ENCODE measurements at regions not wholly inside any gene's neighbourhood (a gene's known extent, or its start where the extent isn't known, plus 50 kb on each side); places are given as distances from the start of the nearest gene placed in this dataset.

DNA sequence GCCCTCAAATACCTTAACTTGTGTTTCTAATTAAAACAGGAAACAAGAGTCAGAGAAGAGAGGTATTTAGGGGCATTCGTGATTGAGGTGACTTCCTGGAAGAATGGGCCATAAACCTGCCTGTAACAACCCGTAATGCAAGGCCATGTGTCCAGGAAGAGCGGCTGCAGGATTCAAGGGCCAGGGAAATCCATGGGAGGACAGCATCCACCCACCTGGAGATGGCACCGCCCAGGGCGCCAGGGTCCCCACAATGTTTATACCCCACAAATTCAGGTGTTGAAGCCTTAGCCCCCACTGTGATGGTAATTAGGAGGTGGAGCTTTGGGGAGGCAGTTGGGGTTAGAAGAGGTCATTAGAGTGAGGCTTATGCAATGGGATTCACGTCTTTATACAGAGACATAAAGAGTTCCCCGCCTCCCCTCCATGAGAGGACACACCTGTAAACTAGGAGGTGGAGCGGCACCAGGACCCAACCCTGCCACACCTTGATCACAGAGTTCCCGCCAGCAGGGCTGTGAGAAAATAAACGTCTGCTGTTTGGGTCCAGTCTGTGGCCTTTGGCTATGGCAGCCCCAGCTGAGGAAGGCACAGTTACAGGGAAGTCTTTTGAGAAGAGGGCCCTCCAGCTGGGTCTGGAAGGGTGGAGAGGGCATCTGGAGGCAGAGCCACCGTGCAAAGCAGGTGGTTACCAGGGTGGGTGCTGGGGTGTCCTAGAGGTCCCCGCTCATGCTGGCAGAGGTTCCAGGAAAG, 1394.3 kb downstream of the TBC1D22A start:
- no peak for DNase-seq (ENCODE audit: extremely low read depth, low read depth)
- TF ChIP-seq, protein P1, sequence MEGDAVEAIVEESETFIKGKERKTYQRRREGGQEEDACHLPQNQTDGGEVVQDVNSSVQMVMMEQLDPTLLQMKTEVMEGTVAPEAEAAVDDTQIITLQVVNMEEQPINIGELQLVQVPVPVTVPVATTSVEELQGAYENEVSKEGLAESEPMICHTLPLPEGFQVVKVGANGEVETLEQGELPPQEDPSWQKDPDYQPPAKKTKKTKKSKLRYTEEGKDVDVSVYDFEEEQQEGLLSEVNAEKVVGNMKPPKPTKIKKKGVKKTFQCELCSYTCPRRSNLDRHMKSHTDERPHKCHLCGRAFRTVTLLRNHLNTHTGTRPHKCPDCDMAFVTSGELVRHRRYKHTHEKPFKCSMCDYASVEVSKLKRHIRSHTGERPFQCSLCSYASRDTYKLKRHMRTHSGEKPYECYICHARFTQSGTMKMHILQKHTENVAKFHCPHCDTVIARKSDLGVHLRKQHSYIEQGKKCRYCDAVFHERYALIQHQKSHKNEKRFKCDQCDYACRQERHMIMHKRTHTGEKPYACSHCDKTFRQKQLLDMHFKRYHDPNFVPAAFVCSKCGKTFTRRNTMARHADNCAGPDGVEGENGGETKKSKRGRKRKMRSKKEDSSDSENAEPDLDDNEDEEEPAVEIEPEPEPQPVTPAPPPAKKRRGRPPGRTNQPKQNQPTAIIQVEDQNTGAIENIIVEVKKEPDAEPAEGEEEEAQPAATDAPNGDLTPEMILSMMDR (IDR thresholded peaks at IDR 0.05; ENCODE audit: low read depth, low read length): no peak

DNA sequence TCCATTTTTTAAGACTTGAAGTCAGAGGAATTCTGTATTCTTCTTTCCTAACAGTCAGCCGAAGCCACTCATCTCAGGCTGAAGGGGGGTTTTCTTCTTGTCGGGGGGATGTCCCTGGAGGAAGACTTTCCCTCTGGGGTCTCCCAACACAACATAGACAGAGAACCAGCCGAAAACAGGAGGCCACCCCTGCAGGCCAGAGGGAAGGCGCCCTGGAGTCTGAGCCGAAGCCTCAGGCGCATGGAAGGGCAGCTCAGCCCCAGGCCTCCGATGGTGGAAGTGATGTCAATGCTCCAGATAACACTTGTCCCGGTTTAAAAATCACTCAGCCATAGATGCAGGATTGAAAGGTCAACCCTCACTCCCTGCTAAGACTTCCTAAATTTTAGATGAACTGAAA, 1393.0 kb downstream of the TBC1D22A start:
- TF ChIP-seq, protein P1 (IDR thresholded peaks at IDR 0.05; ENCODE audit: low read depth, low read length): no peak
- DNase-seq (ENCODE audit: extremely low read depth, low read depth): no peak

DNA sequence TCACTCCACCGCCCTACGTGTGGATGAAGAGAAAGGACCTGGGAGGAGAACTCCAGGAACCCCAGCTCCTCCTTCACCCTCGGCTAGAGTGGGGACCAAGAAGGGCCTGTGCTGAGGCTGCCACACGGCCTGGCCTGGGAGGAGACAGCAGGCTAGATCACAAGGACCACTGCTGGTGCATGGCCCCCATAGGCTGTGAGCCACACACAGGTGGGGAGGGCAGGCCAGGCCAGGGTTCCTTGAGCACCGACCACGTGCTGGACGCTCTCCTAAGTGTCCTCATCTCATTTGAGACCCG, 1392.4 kb downstream of the TBC1D22A start:
- TF ChIP-seq, protein P1 (IDR thresholded peaks at IDR 0.05; ENCODE audit: low read depth, low read length): no peak

DNA sequence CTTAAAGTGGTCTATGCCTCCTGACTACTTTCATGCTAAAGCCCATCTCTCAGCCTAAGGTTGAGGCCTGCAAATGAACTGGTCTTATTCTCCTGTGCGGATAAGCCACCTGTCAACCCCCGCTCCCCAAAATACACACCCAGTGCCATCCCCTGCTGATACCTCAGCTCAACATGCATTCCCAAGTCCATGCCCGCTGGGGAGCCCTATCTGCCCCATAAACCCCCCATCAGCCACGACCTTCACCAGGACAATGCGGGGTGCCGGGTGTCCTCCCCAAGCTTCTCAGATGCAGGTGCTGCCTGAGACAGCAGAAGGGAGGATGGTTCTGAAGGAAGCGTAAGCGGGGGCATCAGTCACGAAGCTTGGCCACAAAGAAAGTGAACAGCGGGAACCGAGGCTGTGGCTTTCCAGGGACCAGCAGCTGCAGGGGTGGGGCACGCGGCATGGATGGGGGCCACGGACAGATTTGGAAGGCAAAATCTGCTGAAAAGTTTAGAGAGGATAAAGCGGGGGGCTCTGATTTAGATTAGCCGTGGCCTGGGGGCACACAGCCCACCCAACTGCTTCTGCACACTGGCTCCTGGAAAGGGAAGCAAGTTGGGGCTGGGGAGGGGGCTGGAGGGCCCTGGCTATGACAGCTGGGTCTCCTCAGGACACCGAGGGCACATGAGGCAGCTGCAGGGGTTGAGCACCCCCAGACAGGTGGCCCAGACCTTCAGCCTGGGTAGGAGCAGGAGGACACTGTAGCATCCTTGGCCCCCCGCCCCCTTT, 1391.9 kb downstream of the TBC1D22A start:
- TF ChIP-seq, protein P1 (IDR thresholded peaks at IDR 0.05; ENCODE audit: low read depth, low read length): no peak
- DNase-seq (ENCODE audit: extremely low read depth, low read depth): no peak

More for the DNA sequence above, 1392.4 kb downstream of the TBC1D22A start:
- no peak for DNase-seq (ENCODE audit: extremely low read depth, low read depth)

DNA sequence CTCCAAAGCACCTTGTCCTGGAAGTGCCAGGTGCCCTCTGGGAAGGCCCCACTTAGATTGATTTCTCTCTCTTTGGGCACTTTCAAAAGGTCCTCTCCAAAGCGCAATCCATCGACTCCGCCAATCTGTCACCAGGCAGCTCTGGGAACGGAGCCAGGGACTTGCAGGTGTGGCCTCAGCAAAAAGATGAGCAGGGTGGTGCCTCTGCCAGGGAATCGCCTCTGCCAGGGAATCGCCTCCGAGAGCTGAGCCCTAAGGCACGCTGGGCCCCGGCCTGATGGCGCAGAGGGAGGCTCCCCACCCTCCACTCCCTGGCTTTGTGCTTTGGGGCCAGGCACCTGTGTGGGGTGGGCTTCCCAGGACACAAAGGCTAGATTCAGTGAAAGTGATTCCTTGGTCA, 1391.3 kb downstream of the TBC1D22A start:
- no peak for DNase-seq (ENCODE audit: extremely low read depth, low read depth)

DNA sequence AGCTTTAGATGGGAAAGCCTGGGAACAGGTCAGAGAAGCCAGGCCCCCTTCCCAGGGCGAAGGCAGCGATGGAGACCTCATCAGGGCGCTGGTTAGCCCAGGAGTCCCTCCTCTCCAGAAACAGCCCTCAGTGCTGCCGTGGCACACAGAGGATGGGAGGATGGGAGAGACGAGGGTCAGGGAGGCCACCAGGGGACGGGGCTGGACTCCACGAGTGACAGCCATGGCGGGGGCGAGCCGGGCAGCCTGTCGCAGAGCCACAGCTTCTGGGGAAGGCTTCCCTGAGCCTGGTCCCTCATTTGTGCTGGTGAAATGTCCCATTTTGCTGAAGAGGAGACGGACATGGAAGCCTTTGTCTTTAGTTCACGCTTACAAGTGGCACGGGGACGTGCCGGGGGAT, 1390.5 kb downstream of the TBC1D22A start:
- DNase-seq (ENCODE audit: extremely low read depth, low read depth): no peak
- TF ChIP-seq, protein P1 (IDR thresholded peaks at IDR 0.05; ENCODE audit: low read depth, low read length): no peak

More for the DNA sequence above, 1391.3 kb downstream of the TBC1D22A start:
- TF ChIP-seq, protein P1 (IDR thresholded peaks at IDR 0.05; ENCODE audit: low read depth, low read length): no peak

DNA sequence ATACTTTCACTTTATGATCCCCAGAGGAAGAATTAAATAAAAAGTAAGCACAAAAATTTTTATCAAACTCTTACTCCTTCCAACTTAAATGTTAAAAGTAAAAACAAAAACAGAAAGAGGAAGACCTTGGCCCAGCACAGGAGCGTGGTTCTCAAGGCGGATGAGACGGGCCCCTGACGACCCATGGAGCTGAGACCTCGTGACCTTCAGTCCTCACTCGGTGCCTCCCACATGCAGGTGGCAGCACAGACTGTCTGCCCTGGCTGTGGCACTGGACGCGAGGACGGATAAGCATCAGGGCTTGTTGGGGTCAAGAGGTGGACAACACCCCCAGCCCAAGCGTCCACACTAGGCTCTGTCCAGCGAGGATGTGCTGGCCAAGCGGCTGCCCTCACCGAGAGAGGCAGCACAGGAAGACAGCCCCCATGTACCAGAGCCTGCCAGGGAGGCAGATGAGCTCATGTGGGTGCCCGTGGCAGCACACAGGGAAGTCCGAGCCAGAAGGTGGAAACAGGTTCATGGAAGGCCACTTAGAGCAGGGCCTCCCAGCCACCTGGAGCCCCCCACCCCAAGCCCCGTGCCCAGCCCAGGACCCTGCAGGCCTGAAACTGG, 1389.8 kb downstream of the TBC1D22A start:
- DNase-seq (ENCODE audit: extremely low read depth, low read depth): no peak
- TF ChIP-seq, protein P1 (IDR thresholded peaks at IDR 0.05; ENCODE audit: low read depth, low read length): no peak
